OCI-LY1 (cell line): ENCODE measurements at regions not wholly inside any gene's neighbourhood (a gene's known extent, or its start where the extent isn't known, plus 50 kb on each side); places are given as distances from the start of the nearest gene placed in this dataset.

Experiments
- CTCF ChIP-seq: fragments of 200-600 bp; sonication (generic), shearing (Covaris generic); IDR thresholded peaks from 2 replicates; pipeline ENCODE4 v1.5.1; 2017; ENCODE audit warnings: mild to moderate bottlenecking, antibody characterized with exemption, low read length, moderate library complexity, mixed read lengths
- EZH2 ChIP-seq: fragments of 200-600 bp; sonication (generic), shearing (Covaris generic); IDR thresholded peaks from 2 replicates; pipeline ENCODE4 v1.8.0; 2017; ENCODE audit warnings: borderline replicate concordance, mixed run types, mild to moderate bottlenecking, antibody characterized with exemption, low read length, moderate library complexity, mixed read lengths

GRCh38 chr15:25188551-25189101 lies 233.8 kb downstream of the SNRPN start:
- TF ChIP-seq CTCF (no peak), EZH2 (no peak)
